ENCODE measurements at regions not wholly inside any gene's neighbourhood (a gene's known extent, or its start where the extent isn't known, plus 50 kb on each side); places are given as distances from the start of the nearest gene placed in this dataset.

- no peak overlapping the region for H3K27ac ChIP-seq (ENCODE audit: low read depth, low read length)
- no peak overlapping the region for H3K4me2 ChIP-seq (ENCODE audit: low read length)
- H3K79me2 ChIP-seq (ENCODE audit: insufficient read depth, low read length), result no peaks in the 10 kb centered on the region
- H3K27ac Mint-ChIP-seq (ENCODE audit: unreplicated experiment), result no peak overlapping the region
- H3K4me1 Mint-ChIP-seq (ENCODE audit: low read depth, unreplicated experiment), result no peaks in the 10 kb centered on the region
- H3K4me3 Mint-ChIP-seq (ENCODE audit: unreplicated experiment), result no peak overlapping the region
- no peak for DNase-seq (ENCODE audit: low read depth)
- H2AFZ ChIP-seq (ENCODE audit: low read depth, low read length), result no peak overlapping the region
- H3K36me3 ChIP-seq (ENCODE audit: insufficient read depth, low read length), result no peaks in the 10 kb centered on the region
- no peaks in the 10 kb centered on the region for H3K27me3 ChIP-seq (ENCODE audit: insufficient read depth, low read length)
- FAIRE-seq, result no peak
- no peaks in the 10 kb centered on the region for H3K4me1 ChIP-seq (ENCODE audit: insufficient read depth, low read length)
- no peaks in the 10 kb centered on the region for H3K36me3 Mint-ChIP-seq (ENCODE audit: low read depth, unreplicated experiment)
- H3K9ac ChIP-seq (ENCODE audit: low read length), result no peak overlapping the region
- no peak overlapping the region for H3K4me3 ChIP-seq (ENCODE audit: insufficient read depth, low read depth, low read length)
- no peaks in the 10 kb centered on the region for H3K27me3 Mint-ChIP-seq (ENCODE audit: low read depth, unreplicated experiment)
- no peaks in the 10 kb centered on the region for H3K9me3 Mint-ChIP-seq (ENCODE audit: unreplicated experiment)
- H4K20me1 ChIP-seq (ENCODE audit: insufficient read depth, low read length), result no peaks in the 10 kb centered on the region
- no peaks in the 10 kb centered on the region for H3K9me3 ChIP-seq (ENCODE audit: insufficient read depth, low read depth, low read length)
- TF ChIP-seq, protein P1, sequence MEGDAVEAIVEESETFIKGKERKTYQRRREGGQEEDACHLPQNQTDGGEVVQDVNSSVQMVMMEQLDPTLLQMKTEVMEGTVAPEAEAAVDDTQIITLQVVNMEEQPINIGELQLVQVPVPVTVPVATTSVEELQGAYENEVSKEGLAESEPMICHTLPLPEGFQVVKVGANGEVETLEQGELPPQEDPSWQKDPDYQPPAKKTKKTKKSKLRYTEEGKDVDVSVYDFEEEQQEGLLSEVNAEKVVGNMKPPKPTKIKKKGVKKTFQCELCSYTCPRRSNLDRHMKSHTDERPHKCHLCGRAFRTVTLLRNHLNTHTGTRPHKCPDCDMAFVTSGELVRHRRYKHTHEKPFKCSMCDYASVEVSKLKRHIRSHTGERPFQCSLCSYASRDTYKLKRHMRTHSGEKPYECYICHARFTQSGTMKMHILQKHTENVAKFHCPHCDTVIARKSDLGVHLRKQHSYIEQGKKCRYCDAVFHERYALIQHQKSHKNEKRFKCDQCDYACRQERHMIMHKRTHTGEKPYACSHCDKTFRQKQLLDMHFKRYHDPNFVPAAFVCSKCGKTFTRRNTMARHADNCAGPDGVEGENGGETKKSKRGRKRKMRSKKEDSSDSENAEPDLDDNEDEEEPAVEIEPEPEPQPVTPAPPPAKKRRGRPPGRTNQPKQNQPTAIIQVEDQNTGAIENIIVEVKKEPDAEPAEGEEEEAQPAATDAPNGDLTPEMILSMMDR (IDR thresholded peaks at IDR 0.05; ENCODE audit: insufficient read depth, low read depth, low read length), result no peak
- no peak for TF ChIP-seq EZH2 (IDR thresholded peaks at IDR 0.05; ENCODE audit: insufficient read depth, low read length)
These were observed 163.6 kb upstream of the SLC39A10 start for GRCh38 chr2:195493416-195493815.

- Histone ChIP-seq H3K9me3 (ENCODE audit: insufficient read depth, low read depth, low read length) (no peaks in the 10 kb centered on the region), H3K27me3 (ENCODE audit: insufficient read depth, low read length) (no peaks in the 10 kb centered on the region), H3K4me1 (ENCODE audit: insufficient read depth, low read length) (peaks cover 14% of the 10 kb centered on the region), H3K4me2 (ENCODE audit: low read length) (no peak overlapping the region), H2AFZ (ENCODE audit: low read depth, low read length) (no peak overlapping the region), H3K4me3 (ENCODE audit: insufficient read depth, low read depth, low read length) (no peak overlapping the region), H3K9ac (ENCODE audit: low read length) (no peak overlapping the region), H3K36me3 (ENCODE audit: insufficient read depth, low read length) (no peaks in the 10 kb centered on the region), H3K27ac (ENCODE audit: low read depth, low read length) (no peak overlapping the region), H4K20me1 (ENCODE audit: insufficient read depth, low read length) (no peaks in the 10 kb centered on the region), H3K79me2 (ENCODE audit: insufficient read depth, low read length) (no peaks in the 10 kb centered on the region)
- FAIRE-seq (no peak), DNase-seq (ENCODE audit: low read depth) (no peak)
- peaks cover 9% of the 10 kb centered on the region for H3K4me1 Mint-ChIP-seq (ENCODE audit: low read depth, unreplicated experiment)
- no peaks in the 10 kb centered on the region for H3K9me3 Mint-ChIP-seq (ENCODE audit: unreplicated experiment)
- no peak overlapping the region for H3K27ac Mint-ChIP-seq (ENCODE audit: unreplicated experiment)
- no peaks in the 10 kb centered on the region for H3K27me3 Mint-ChIP-seq (ENCODE audit: low read depth, unreplicated experiment)
- no peaks in the 10 kb centered on the region for H3K36me3 Mint-ChIP-seq (ENCODE audit: low read depth, unreplicated experiment)
- no peak overlapping the region for H3K4me3 Mint-ChIP-seq (ENCODE audit: unreplicated experiment)
- TF ChIP-seq EZH2 (IDR thresholded peaks at IDR 0.05; ENCODE audit: insufficient read depth, low read length), result no peak
- TF ChIP-seq, protein P1 (IDR thresholded peaks at IDR 0.05; ENCODE audit: insufficient read depth, low read depth, low read length), result no peak
These were observed 166.7 kb upstream of the SLC39A10 start for GRCh38 chr2:195490319-195490718.

GRCh38 chr2:195489101-195489500 is 167.9 kb upstream of the SLC39A10 start:
- Histone ChIP-seq H3K4me3 (ENCODE audit: insufficient read depth, low read depth, low read length) (no peak overlapping the region), H3K4me1 (ENCODE audit: insufficient read depth, low read length) (peaks cover 14% of the 10 kb centered on the region), H3K9me3 (ENCODE audit: insufficient read depth, low read depth, low read length) (no peaks in the 10 kb centered on the region), H2AFZ (ENCODE audit: low read depth, low read length) (no peak overlapping the region), H3K27ac (ENCODE audit: low read depth, low read length) (no peak overlapping the region), H4K20me1 (ENCODE audit: insufficient read depth, low read length) (no peaks in the 10 kb centered on the region), H3K4me2 (ENCODE audit: low read length) (no peak overlapping the region), H3K36me3 (ENCODE audit: insufficient read depth, low read length) (no peaks in the 10 kb centered on the region), H3K27me3 (ENCODE audit: insufficient read depth, low read length) (no peaks in the 10 kb centered on the region), H3K9ac (ENCODE audit: low read length) (no peak overlapping the region), H3K79me2 (ENCODE audit: insufficient read depth, low read length) (no peaks in the 10 kb centered on the region)
- DNase-seq (ENCODE audit: low read depth) (no peak), FAIRE-seq (no peak)
- Mint-ChIP-seq H3K27ac (ENCODE audit: unreplicated experiment) (no peak overlapping the region), H3K27me3 (ENCODE audit: low read depth, unreplicated experiment) (no peaks in the 10 kb centered on the region), H3K4me1 (ENCODE audit: low read depth, unreplicated experiment) (peaks cover 9% of the 10 kb centered on the region), H3K4me3 (ENCODE audit: unreplicated experiment) (no peak overlapping the region), H3K36me3 (ENCODE audit: low read depth, unreplicated experiment) (no peaks in the 10 kb centered on the region), H3K9me3 (ENCODE audit: unreplicated experiment) (no peaks in the 10 kb centered on the region)
- no peak for TF ChIP-seq EZH2 (IDR thresholded peaks at IDR 0.05; ENCODE audit: insufficient read depth, low read length)
- TF ChIP-seq, protein P1 (IDR thresholded peaks at IDR 0.05; ENCODE audit: insufficient read depth, low read depth, low read length), result no peak
